ENCODE measurements at regions not wholly inside any gene's neighbourhood (a gene's known extent, or its start where the extent isn't known, plus 50 kb on each side); places are given as distances from the start of the nearest gene placed in this dataset.

- TF ChIP-seq SMAD3 (CRISPR knock-in tag; IDR thresholded peaks at IDR 0.05; ENCODE audit: borderline replicate concordance) (no peak), ZBTB21 (CRISPR knock-in tag; IDR thresholded peaks at IDR 0.05; ENCODE audit: borderline replicate concordance) (no peak), CTCF (IDR thresholded peaks at IDR 0.05) (no peak), CREB1 (CRISPR knock-in tag; IDR thresholded peaks at IDR 0.05) (no peak), CBFB (CRISPR knock-in tag; IDR thresholded peaks at IDR 0.05; ENCODE audit: low read depth) (no peak), TCF7 (CRISPR knock-in tag; IDR thresholded peaks at IDR 0.05; ENCODE audit: low read depth) (no peak)
These were observed 702.1 kb downstream of the SEMA5A start for GRCh38 chr5:8843771-8844170.
